GM13977 (cell line): ENCODE measurements at regions not wholly inside any gene's neighbourhood (a gene's known extent, or its start where the extent isn't known, plus 50 kb on each side); places are given as distances from the start of the nearest gene placed in this dataset.
A peak's percentile ranks its signal among the peaks of the same experiment; 100 is the strongest.
"Not testable (repeated sequence)": the region's sequence is repeated elsewhere in the genome, so short reads cannot be mapped to it uniquely, and the experiment has no call there.

ENCODE experiments used
- DNase-seq: peaks from one replicate; pipeline ENCODE4 v3.0.0; 2012; ENCODE audit warnings: low spot score
- CTCF ChIP-seq: IDR thresholded peaks from 2 replicates; pipeline ENCODE4 v1.5.1; 2012; ENCODE audit warnings: mild to moderate bottlenecking, control low read depth; ENCODE audit not compliant: insufficient read depth; ENCODE audit errors: extremely low read depth, missing control alignments
- in situ Hi-C: fragments of 300-500 bp; cut with MboI; formaldehyde crosslinking; loops from one replicate; pipeline ENCODE4 v1.12.0; 2022; ENCODE audit warnings: low sequenced_read_pairs, low pct_unique_long_range_greater_than_20kb, mixed read lengths, inconsistent platforms; ENCODE audit not compliant: unreplicated experiment

GRCh38 chr14:53217316-53217994, 64.3 kb upstream of the DDHD1 start:
- peak; percentile 80 for DNase-seq
- TF ChIP-seq CTCF, result peak; percentile 37
- in situ Hi-C loops, result no loop called here

- in situ Hi-C loops, DNase-seq: not testable (repeated sequence)
Measured at GRCh38 chr14:53216955-53217315, 63.8 kb upstream of the DDHD1 start.

- in situ Hi-C loops, result not testable (repeated sequence)
Measured at GRCh38 chr14:53216478-53216877, 63.4 kb upstream of the DDHD1 start.

GRCh38 chr14:53215101-53215500, 62.0 kb upstream of the DDHD1 start:
- no peak for DNase-seq
- in situ Hi-C loops, result no loop called here
- TF ChIP-seq CTCF, result no peak

More at GRCh38 chr14:53216478-53216877, 63.4 kb upstream of the DDHD1 start:
- not testable (repeated sequence) for DNase-seq

- DNase-seq, result no peak
- in situ Hi-C loops, result no loop called here
- TF ChIP-seq CTCF, result no peak
Measured at GRCh38 chr14:53214384-53214783, 61.3 kb upstream of the DDHD1 start.

- no peak for DNase-seq
- no peak for TF ChIP-seq CTCF
- in situ Hi-C loops, result no loop called here
Measured at GRCh38 chr14:53213761-53214160, 60.6 kb upstream of the DDHD1 start.

GRCh38 chr14:53209370-53209769, 56.2 kb upstream of the DDHD1 start:
- in situ Hi-C loops, result no loop called here
- no peak for DNase-seq
- no peak for TF ChIP-seq CTCF
